ENCODE measurements at regions not wholly inside any gene's neighbourhood (a gene's known extent, or its start where the extent isn't known, plus 50 kb on each side); places are given as distances from the start of the nearest gene placed in this dataset.

- H3K4me3 Mint-ChIP-seq (ENCODE audit: low read depth, unreplicated experiment), result no peak overlapping the region
- no peaks in the 10 kb centered on the region for H3K4me1 Mint-ChIP-seq (ENCODE audit: low read depth, unreplicated experiment)
- no peak overlapping the region for H3K27ac Mint-ChIP-seq (ENCODE audit: unreplicated experiment)
- intact Hi-C loops (cut with micrococcal nuclease; ENCODE audit: unreplicated experiment), result no loop called here
- TF ChIP-seq, protein P1, sequence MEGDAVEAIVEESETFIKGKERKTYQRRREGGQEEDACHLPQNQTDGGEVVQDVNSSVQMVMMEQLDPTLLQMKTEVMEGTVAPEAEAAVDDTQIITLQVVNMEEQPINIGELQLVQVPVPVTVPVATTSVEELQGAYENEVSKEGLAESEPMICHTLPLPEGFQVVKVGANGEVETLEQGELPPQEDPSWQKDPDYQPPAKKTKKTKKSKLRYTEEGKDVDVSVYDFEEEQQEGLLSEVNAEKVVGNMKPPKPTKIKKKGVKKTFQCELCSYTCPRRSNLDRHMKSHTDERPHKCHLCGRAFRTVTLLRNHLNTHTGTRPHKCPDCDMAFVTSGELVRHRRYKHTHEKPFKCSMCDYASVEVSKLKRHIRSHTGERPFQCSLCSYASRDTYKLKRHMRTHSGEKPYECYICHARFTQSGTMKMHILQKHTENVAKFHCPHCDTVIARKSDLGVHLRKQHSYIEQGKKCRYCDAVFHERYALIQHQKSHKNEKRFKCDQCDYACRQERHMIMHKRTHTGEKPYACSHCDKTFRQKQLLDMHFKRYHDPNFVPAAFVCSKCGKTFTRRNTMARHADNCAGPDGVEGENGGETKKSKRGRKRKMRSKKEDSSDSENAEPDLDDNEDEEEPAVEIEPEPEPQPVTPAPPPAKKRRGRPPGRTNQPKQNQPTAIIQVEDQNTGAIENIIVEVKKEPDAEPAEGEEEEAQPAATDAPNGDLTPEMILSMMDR (IDR thresholded peaks at IDR 0.05; ENCODE audit: unreplicated experiment), result no peak
- CTCF ChIA-PET, result no interaction called here
- no peaks in the 10 kb centered on the region for H3K9me3 Mint-ChIP-seq (ENCODE audit: low read depth, unreplicated experiment)
- no peaks in the 10 kb centered on the region for H3K27me3 Mint-ChIP-seq (ENCODE audit: unreplicated experiment)
- H3K36me3 Mint-ChIP-seq (ENCODE audit: insufficient read depth, unreplicated experiment), result no peaks in the 10 kb centered on the region
- no TSS peak for BruUV-seq (replicated peaks)
- no peak for DNase-seq
Observed at GRCh38 chr4:155489271-155489670, 112.5 kb upstream of the MAP9 start.

- H3K4me1 Mint-ChIP-seq (ENCODE audit: low read depth, unreplicated experiment), result no peaks in the 10 kb centered on the region
- no peaks in the 10 kb centered on the region for H3K9me3 Mint-ChIP-seq (ENCODE audit: low read depth, unreplicated experiment)
- no peak overlapping the region for H3K4me3 Mint-ChIP-seq (ENCODE audit: low read depth, unreplicated experiment)
- TF ChIP-seq, protein P1 (IDR thresholded peaks at IDR 0.05; ENCODE audit: unreplicated experiment), result no peak
- H3K27me3 Mint-ChIP-seq (ENCODE audit: unreplicated experiment), result no peaks in the 10 kb centered on the region
- no peak for DNase-seq
- no peaks in the 10 kb centered on the region for H3K36me3 Mint-ChIP-seq (ENCODE audit: insufficient read depth, unreplicated experiment)
- BruUV-seq (replicated peaks), result no TSS peak
- CTCF ChIA-PET, result no interaction called here
- H3K27ac Mint-ChIP-seq (ENCODE audit: unreplicated experiment), result no peak overlapping the region
- intact Hi-C loops (cut with micrococcal nuclease; ENCODE audit: unreplicated experiment), result no loop called here
Observed at GRCh38 chr4:155488691-155489090, 111.9 kb upstream of the MAP9 start.

- Mint-ChIP-seq H3K27ac (ENCODE audit: unreplicated experiment) (no peak overlapping the region), H3K4me3 (ENCODE audit: low read depth, unreplicated experiment) (no peak overlapping the region), H3K4me1 (ENCODE audit: low read depth, unreplicated experiment) (no peaks in the 10 kb centered on the region), H3K9me3 (ENCODE audit: low read depth, unreplicated experiment) (no peaks in the 10 kb centered on the region), H3K36me3 (ENCODE audit: insufficient read depth, unreplicated experiment) (no peaks in the 10 kb centered on the region), H3K27me3 (ENCODE audit: unreplicated experiment) (no peaks in the 10 kb centered on the region)
- BruUV-seq (replicated peaks), result no TSS peak
- TF ChIP-seq, protein P1 (IDR thresholded peaks at IDR 0.05; ENCODE audit: unreplicated experiment), result no peak
- no peak for DNase-seq
- intact Hi-C loops (cut with micrococcal nuclease; ENCODE audit: unreplicated experiment), result no loop called here
- CTCF ChIA-PET, result no interaction called here
Observed at GRCh38 chr4:155487210-155487609, 110.4 kb upstream of the MAP9 start.

GRCh38 chr4:155481150-155481549 is 104.4 kb upstream of the MAP9 start:
- Mint-ChIP-seq H3K4me3 (ENCODE audit: low read depth, unreplicated experiment) (no peak overlapping the region), H3K36me3 (ENCODE audit: insufficient read depth, unreplicated experiment) (no peaks in the 10 kb centered on the region), H3K27ac (ENCODE audit: unreplicated experiment) (no peak overlapping the region), H3K9me3 (ENCODE audit: low read depth, unreplicated experiment) (no peaks in the 10 kb centered on the region), H3K4me1 (ENCODE audit: low read depth, unreplicated experiment) (peaks cover 9% of the 10 kb centered on the region), H3K27me3 (ENCODE audit: unreplicated experiment) (no peaks in the 10 kb centered on the region)
- CTCF ChIA-PET, result no interaction called here
- BruUV-seq (replicated peaks), result no TSS peak
- DNase-seq, result no peak
- intact Hi-C loops (cut with micrococcal nuclease; ENCODE audit: unreplicated experiment), result no loop called here
- TF ChIP-seq, protein P1 (IDR thresholded peaks at IDR 0.05; ENCODE audit: unreplicated experiment), result no peak

DNA sequence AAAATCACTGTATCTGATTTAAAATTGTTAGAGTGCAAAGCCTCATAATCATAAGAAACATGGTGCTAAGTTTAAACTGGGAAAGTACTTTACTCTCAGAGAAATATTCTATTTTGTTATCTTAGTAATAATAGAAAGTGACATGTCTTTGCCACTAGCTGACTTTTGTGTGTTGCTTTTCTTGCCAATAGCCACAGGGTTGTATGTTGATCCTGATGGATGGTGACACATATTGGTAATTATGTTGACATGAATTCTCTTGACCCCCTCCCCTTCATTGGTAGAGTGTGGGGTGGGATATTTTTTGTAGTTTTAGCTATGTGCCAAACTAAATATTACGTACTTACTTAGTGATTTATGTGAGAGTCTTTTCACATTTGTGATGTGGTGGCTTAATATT is 103.1 kb upstream of the MAP9 start:
- Mint-ChIP-seq H3K4me3 (ENCODE audit: low read depth, unreplicated experiment) (no peak overlapping the region), H3K27me3 (ENCODE audit: unreplicated experiment) (no peaks in the 10 kb centered on the region), H3K4me1 (ENCODE audit: low read depth, unreplicated experiment) (peaks cover 9% of the 10 kb centered on the region), H3K9me3 (ENCODE audit: low read depth, unreplicated experiment) (no peaks in the 10 kb centered on the region), H3K36me3 (ENCODE audit: insufficient read depth, unreplicated experiment) (no peaks in the 10 kb centered on the region), H3K27ac (ENCODE audit: unreplicated experiment) (no peak overlapping the region)
- no TSS peak for BruUV-seq (replicated peaks)
- no peak for DNase-seq
- TF ChIP-seq, protein P1 (IDR thresholded peaks at IDR 0.05; ENCODE audit: unreplicated experiment), result no peak
- CTCF ChIA-PET, result no interaction called here
- intact Hi-C loops (cut with micrococcal nuclease; ENCODE audit: unreplicated experiment), result no loop called here
